ENCODE measurements at regions not wholly inside any gene's neighbourhood (a gene's known extent, or its start where the extent isn't known, plus 50 kb on each side); places are given as distances from the start of the nearest gene placed in this dataset.

DNA sequence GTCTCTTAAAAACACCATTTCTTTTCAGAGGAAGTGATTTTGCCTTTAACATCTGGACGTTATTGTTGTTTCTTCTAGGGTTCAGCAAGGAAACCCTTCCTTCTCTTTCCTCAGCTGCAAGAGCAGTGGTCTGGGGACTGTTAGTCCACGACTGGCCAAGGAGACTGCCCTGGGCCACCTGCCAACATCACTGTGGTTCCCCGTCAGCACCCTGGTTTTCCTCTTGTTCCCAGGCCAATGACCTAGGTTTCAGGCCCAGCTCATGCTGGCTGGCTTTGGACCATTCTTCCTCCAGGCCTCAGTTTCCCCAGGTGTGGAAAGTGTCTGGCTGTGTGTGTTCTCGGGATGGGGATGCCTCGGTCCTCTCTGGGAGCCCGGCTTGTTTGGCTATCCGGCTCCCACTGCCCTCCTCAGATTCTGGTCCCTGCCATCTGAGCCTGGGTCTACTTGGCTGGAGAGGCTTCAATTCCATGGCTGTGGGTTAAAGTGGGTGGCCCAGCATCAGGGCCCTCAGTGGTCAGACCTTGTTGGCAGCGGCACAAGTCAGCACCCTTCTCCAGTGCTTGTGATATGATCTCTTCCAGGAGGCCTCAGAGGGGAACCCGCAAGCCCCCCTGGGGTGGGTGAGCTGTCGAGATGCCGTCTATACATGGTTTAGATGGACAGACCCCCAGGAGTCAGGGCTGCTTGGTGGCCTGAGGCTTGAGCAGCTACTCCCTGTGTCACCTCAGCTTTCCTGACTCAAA lies 234.3 kb upstream of the HS6ST1 start:
- WGBS (ENCODE audit: insufficient coverage, low coverage, missing lambda C conversion rate) = 0% methylated on average over 9 of the region's 11 CpGs
- Histone ChIP-seq H3K27ac (ENCODE audit: extremely low read depth, low read depth, low read length) (no peak overlapping the region), H2AFZ (ENCODE audit: low read depth, low read length) (no peak overlapping the region), H3K4me1 (replicated peaks in 1 of 2; ENCODE audit: control insufficient read depth in 2 of 2, insufficient read depth in 2 of 2, low read length in 2 of 2) (no peaks in the 10 kb centered on the region), H3K9me3 (replicated peaks; ENCODE audit: control insufficient read depth, insufficient read depth, low read depth, low read length) (no peaks in the 10 kb centered on the region), H3K9me1 (ENCODE audit: control insufficient read depth, insufficient read depth, low read length) (no peaks in the 10 kb centered on the region), H3K79me2 (ENCODE audit: control insufficient read depth, insufficient read depth, low read length) (no peaks in the 10 kb centered on the region), H3K27me3 (ENCODE audit: control insufficient read depth in 2 of 2, insufficient read depth in 2 of 2, low read length in 2 of 2) (peaks cover 3 to 58% of the 10 kb centered on the region in 2 experiments; a peak in 3 of 5 replicates), H4K20me1 (replicated peaks; ENCODE audit: control insufficient read depth, insufficient read depth, low read length) (no peaks in the 10 kb centered on the region; the same call in 1 of the 2 replicates), H3K36me3 (ENCODE audit: control insufficient read depth, insufficient read depth, low read length) (no peaks in the 10 kb centered on the region), H3K9ac (ENCODE audit: insufficient read depth in 1 of 2, low read depth in 2 of 2, low read length in 2 of 2) (no peak overlapping the region), H3K4me2 (ENCODE audit: insufficient read depth, low read length) (no peak overlapping the region), H3K4me3 (no peak overlapping the region)
- FAIRE-seq (no peak), ATAC-seq (no peak), DNase-seq (ENCODE audit: extremely low read depth in 1 of 4, low spot score in 3 of 4) (no peak)
- ChIA-PET CTCF (ENCODE audit: low intra/inter-chr PET ratio) (no interaction called here), POLR2A (no interaction called here)
- no peak for TF ChIP-seq ARNT (IDR thresholded peaks at IDR 0.05)
- TF ChIP-seq RBM34 (IDR thresholded peaks at IDR 0.05; ENCODE audit: borderline replicate concordance, insufficient read depth, low read length) = no peak
- TF ChIP-seq SAP30 (IDR thresholded peaks at IDR 0.05; ENCODE audit: borderline replicate concordance, insufficient read depth, low read depth, low read length, poor library complexity, severe bottlenecking) = no peak
- TF ChIP-seq ZSCAN32 (CRISPR knock-in tag; IDR thresholded peaks at IDR 0.05) = no peak
- no peak for TF ChIP-seq ETV5 (CRISPR knock-in tag; IDR thresholded peaks at IDR 0.05; ENCODE audit: low read depth)
- intact Hi-C loops (cut with micrococcal nuclease) (no loop called here), in situ Hi-C loops (cut with MboI) (no loop called here)
- BruUV-seq (replicated peaks) = no TSS peak
